GM23338 (cell line): ENCODE measurements at regions not wholly inside any gene's neighbourhood (a gene's known extent, or its start where the extent isn't known, plus 50 kb on each side); places are given as distances from the start of the nearest gene placed in this dataset.

Source experiments
- CREB1 ChIP-seq: fragments of 250-450 bp; sonication (Bioruptor Pico); IDR thresholded peaks from 2 replicates; pipeline ENCODE4 v1.5.0; 2020; ENCODE audit warnings: low read depth, mild to moderate bottlenecking, moderate library complexity
- EZH2 ChIP-seq: fragments of 200-600 bp; sonication (generic); IDR thresholded peaks from one replicate; pipeline ENCODE4 v1.8.0; 2017; ENCODE audit warnings: antibody characterized with exemption, mild to moderate bottlenecking, low read depth; ENCODE audit not compliant: unreplicated experiment
- POLR2AphosphoS5 ChIP-seq: IDR thresholded peaks from 2 replicates; pipeline ENCODE4 v1.6.1; 2016; ENCODE audit warnings: antibody characterized with exemption, low read depth
- ZNF114 ChIP-seq: fragments of 250-450 bp; sonication (Bioruptor Pico); IDR thresholded peaks from 2 replicates; pipeline ENCODE4 v1.5.0; 2020; ENCODE audit warnings: mild to moderate bottlenecking, moderate library complexity
- TF ChIP-seq, protein P1 (sequence below): IDR thresholded peaks from 2 replicates; pipeline ENCODE4 v1.6.1; 2016; ENCODE audit warnings: antibody characterized with exemption
- TF ChIP-seq, protein P2 (sequence below), 2 experiments: fragments of 200-600 bp in 1 of 2; sonication (generic) in 1 of 2; conservative IDR thresholded peaks; 2 replicates each; pipeline versions ENCODE4 v1.5.1 to v1.6.1; 2016 to 2017; ENCODE audit warnings: antibody characterized with exemption in 2 of 2, low read depth in 2 of 2, mild to moderate bottlenecking in 2 of 2, moderate library complexity in 1 of 2
- TF ChIP-seq, protein P3 (sequence below): IDR thresholded peaks from one replicate; pipeline ENCODE4 v1.6.1; 2018; ENCODE audit warnings: antibody characterized with exemption; ENCODE audit not compliant: unreplicated experiment
- TF ChIP-seq, protein P4 (sequence below): fragments of 250-450 bp; sonication (Bioruptor Pico); IDR thresholded peaks from 2 replicates; pipeline ENCODE4 v1.5.0; 2020; ENCODE audit warnings: mild to moderate bottlenecking, moderate library complexity

DNA sequence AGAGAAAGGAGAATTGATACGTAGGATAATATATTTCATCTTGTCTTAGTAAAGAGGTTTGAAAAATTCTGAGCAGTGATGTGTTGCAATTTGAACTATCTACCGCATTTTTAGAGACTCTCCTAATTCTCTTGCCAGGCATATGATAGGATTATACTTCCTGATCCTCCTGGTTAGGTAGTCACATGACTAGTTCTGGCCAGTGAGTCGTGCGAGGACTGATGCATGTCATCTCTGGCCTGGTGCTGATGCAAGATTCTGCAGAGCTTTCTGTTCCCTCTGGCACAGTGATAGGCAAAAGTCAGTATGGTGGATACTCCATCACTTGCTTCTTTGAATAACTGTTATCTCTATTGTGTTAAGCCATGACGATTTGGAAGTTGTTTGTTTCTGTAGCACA, 277.6 kb upstream of the NAALADL2 start:
- TF ChIP-seq ZNF114 (CRISPR knock-in tag): no peak
- TF ChIP-seq, protein P1, sequence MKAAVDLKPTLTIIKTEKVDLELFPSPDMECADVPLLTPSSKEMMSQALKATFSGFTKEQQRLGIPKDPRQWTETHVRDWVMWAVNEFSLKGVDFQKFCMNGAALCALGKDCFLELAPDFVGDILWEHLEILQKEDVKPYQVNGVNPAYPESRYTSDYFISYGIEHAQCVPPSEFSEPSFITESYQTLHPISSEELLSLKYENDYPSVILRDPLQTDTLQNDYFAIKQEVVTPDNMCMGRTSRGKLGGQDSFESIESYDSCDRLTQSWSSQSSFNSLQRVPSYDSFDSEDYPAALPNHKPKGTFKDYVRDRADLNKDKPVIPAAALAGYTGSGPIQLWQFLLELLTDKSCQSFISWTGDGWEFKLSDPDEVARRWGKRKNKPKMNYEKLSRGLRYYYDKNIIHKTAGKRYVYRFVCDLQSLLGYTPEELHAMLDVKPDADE: no peak
- no peak for TF ChIP-seq POLR2AphosphoS5
- TF ChIP-seq, protein P2, sequence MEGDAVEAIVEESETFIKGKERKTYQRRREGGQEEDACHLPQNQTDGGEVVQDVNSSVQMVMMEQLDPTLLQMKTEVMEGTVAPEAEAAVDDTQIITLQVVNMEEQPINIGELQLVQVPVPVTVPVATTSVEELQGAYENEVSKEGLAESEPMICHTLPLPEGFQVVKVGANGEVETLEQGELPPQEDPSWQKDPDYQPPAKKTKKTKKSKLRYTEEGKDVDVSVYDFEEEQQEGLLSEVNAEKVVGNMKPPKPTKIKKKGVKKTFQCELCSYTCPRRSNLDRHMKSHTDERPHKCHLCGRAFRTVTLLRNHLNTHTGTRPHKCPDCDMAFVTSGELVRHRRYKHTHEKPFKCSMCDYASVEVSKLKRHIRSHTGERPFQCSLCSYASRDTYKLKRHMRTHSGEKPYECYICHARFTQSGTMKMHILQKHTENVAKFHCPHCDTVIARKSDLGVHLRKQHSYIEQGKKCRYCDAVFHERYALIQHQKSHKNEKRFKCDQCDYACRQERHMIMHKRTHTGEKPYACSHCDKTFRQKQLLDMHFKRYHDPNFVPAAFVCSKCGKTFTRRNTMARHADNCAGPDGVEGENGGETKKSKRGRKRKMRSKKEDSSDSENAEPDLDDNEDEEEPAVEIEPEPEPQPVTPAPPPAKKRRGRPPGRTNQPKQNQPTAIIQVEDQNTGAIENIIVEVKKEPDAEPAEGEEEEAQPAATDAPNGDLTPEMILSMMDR (conservative IDR thresholded peaks at IDR 0.05; ENCODE audit: low read depth in 2 of 2): no peak
- no peak for TF ChIP-seq EZH2
- TF ChIP-seq, protein P3, sequence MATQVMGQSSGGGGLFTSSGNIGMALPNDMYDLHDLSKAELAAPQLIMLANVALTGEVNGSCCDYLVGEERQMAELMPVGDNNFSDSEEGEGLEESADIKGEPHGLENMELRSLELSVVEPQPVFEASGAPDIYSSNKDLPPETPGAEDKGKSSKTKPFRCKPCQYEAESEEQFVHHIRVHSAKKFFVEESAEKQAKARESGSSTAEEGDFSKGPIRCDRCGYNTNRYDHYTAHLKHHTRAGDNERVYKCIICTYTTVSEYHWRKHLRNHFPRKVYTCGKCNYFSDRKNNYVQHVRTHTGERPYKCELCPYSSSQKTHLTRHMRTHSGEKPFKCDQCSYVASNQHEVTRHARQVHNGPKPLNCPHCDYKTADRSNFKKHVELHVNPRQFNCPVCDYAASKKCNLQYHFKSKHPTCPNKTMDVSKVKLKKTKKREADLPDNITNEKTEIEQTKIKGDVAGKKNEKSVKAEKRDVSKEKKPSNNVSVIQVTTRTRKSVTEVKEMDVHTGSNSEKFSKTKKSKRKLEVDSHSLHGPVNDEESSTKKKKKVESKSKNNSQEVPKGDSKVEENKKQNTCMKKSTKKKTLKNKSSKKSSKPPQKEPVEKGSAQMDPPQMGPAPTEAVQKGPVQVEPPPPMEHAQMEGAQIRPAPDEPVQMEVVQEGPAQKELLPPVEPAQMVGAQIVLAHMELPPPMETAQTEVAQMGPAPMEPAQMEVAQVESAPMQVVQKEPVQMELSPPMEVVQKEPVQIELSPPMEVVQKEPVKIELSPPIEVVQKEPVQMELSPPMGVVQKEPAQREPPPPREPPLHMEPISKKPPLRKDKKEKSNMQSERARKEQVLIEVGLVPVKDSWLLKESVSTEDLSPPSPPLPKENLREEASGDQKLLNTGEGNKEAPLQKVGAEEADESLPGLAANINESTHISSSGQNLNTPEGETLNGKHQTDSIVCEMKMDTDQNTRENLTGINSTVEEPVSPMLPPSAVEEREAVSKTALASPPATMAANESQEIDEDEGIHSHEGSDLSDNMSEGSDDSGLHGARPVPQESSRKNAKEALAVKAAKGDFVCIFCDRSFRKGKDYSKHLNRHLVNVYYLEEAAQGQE: no peak
- TF ChIP-seq CREB1 (CRISPR knock-in tag): no peak
- TF ChIP-seq, protein P4, sequence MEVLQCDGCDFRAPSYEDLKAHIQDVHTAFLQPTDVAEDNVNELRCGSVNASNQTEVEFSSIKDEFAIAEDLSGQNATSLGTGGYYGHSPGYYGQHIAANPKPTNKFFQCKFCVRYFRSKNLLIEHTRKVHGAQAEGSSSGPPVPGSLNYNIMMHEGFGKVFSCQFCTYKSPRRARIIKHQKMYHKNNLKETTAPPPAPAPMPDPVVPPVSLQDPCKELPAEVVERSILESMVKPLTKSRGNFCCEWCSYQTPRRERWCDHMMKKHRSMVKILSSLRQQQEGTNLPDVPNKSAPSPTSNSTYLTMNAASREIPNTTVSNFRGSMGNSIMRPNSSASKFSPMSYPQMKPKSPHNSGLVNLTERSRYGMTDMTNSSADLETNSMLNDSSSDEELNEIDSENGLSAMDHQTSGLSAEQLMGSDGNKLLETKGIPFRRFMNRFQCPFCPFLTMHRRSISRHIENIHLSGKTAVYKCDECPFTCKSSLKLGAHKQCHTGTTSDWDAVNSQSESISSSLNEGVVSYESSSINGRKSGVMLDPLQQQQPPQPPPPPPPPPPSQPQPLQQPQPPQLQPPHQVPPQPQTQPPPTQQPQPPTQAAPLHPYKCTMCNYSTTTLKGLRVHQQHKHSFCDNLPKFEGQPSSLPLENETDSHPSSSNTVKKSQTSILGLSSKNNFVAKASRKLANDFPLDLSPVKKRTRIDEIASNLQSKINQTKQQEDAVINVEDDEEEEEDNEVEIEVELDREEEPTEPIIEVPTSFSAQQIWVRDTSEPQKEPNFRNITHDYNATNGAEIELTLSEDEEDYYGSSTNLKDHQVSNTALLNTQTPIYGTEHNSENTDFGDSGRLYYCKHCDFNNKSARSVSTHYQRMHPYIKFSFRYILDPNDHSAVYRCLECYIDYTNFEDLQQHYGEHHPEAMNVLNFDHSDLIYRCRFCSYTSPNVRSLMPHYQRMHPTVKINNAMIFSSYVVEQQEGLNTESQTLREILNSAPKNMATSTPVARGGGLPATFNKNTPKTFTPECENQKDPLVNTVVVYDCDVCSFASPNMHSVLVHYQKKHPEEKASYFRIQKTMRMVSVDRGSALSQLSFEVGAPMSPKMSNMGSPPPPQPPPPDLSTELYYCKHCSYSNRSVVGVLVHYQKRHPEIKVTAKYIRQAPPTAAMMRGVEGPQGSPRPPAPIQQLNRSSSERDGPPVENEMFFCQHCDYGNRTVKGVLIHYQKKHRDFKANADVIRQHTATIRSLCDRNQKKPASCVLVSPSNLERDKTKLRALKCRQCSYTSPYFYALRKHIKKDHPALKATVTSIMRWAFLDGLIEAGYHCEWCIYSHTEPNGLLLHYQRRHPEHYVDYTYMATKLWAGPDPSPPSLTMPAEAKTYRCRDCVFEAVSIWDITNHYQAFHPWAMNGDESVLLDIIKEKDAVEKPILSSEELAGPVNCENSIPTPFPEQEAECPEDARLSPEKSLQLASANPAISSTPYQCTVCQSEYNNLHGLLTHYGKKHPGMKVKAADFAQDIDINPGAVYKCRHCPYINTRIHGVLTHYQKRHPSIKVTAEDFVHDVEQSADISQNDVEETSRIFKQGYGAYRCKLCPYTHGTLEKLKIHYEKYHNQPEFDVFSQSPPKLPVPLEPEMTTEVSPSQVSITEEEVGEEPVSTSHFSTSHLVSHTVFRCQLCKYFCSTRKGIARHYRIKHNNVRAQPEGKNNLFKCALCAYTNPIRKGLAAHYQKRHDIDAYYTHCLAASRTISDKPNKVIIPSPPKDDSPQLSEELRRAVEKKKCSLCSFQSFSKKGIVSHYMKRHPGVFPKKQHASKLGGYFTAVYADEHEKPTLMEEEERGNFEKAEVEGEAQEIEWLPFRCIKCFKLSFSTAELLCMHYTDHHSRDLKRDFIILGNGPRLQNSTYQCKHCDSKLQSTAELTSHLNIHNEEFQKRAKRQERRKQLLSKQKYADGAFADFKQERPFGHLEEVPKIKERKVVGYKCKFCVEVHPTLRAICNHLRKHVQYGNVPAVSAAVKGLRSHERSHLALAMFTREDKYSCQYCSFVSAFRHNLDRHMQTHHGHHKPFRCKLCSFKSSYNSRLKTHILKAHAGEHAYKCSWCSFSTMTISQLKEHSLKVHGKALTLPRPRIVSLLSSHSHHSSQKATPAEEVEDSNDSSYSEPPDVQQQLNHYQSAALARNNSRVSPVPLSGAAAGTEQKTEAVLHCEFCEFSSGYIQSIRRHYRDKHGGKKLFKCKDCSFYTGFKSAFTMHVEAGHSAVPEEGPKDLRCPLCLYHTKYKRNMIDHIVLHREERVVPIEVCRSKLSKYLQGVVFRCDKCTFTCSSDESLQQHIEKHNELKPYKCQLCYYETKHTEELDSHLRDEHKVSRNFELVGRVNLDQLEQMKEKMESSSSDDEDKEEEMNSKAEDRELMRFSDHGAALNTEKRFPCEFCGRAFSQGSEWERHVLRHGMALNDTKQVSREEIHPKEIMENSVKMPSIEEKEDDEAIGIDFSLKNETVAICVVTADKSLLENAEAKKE (CRISPR knock-in tag): no peak
